ENCODE measurements at regions not wholly inside any gene's neighbourhood (a gene's known extent, or its start where the extent isn't known, plus 50 kb on each side); places are given as distances from the start of the nearest gene placed in this dataset.

GRCh38 chr5:64074533-64074932 lies 91.1 kb upstream of the RNF180 start:
- H3K27ac ChIP-seq: no peak overlapping the region
- intact Hi-C loops (cut with DNase I): no loop called here
- 15 to 17% methylated on average over 2 of the region's 2 CpGs for WGBS, 2 donors
- TF ChIP-seq CTCF (IDR thresholded peaks at IDR 0.05): peak in 6 of 7 experiments; percentile 25 to 40 (median 29)
- TF ChIP-seq POLR2A (IDR thresholded peaks at IDR 0.05): no peak
- DNase-seq (no peak), ATAC-seq (no peak)
- H3K27me3 ChIP-seq: no peaks in the 10 kb centered on the region
- H3K9me3 ChIP-seq: no peaks in the 10 kb centered on the region
- H3K36me3 ChIP-seq (replicated peaks in 1 of 2; ENCODE audit: insufficient read depth in 1 of 2, low read depth in 2 of 2): no peaks in the 10 kb centered on the region
- H3K4me1 ChIP-seq: no peaks in the 10 kb centered on the region
- no peak overlapping the region for H3K4me3 ChIP-seq

GRCh38 chr5:64069486-64069885 lies 96.2 kb upstream of the RNF180 start:
- no peak for ATAC-seq
- H3K27ac ChIP-seq: no peak overlapping the region
- TF ChIP-seq CTCF (IDR thresholded peaks at IDR 0.05): no peak
- no peak for TF ChIP-seq POLR2A (IDR thresholded peaks at IDR 0.05)
- no peaks in the 10 kb centered on the region for H3K27me3 ChIP-seq
- no peak for DNase-seq
- no peaks in the 10 kb centered on the region for H3K4me1 ChIP-seq
- intact Hi-C loops (cut with DNase I): no loop called here
- H3K9me3 ChIP-seq: no peaks in the 10 kb centered on the region
- no peak overlapping the region for H3K4me3 ChIP-seq
- no peaks in the 10 kb centered on the region for H3K36me3 ChIP-seq (replicated peaks in 1 of 2; ENCODE audit: insufficient read depth in 1 of 2, low read depth in 2 of 2)

- TF ChIP-seq CTCF (IDR thresholded peaks at IDR 0.05) (no peak), POLR2A (IDR thresholded peaks at IDR 0.05) (no peak)
- Histone ChIP-seq H3K27ac (no peak overlapping the region), H3K27me3 (no peaks in the 10 kb centered on the region), H3K9me3 (no peaks in the 10 kb centered on the region), H3K4me3 (no peak overlapping the region), H3K4me1 (no peaks in the 10 kb centered on the region), H3K36me3 (replicated peaks in 1 of 2; ENCODE audit: insufficient read depth in 1 of 2, low read depth in 2 of 2) (no peaks in the 10 kb centered on the region)
- intact Hi-C loops (cut with DNase I): no loop called here
- DNase-seq (no peak), ATAC-seq (no peak)
These were observed 88.1 kb upstream of the HTR1A start for GRCh38 chr5:64050296-64050695.

- Histone ChIP-seq H3K9me3 (peaks cover 0 to 5% (median 0%) of the 10 kb centered on the region in 3 donors), H3K27ac (no peak overlapping the region), H3K27me3 (no peaks in the 10 kb centered on the region), H3K36me3 (replicated peaks in 1 of 2; ENCODE audit: insufficient read depth in 1 of 2, low read depth in 2 of 2) (no peaks in the 10 kb centered on the region), H3K4me1 (no peaks in the 10 kb centered on the region), H3K4me3 (no peak overlapping the region)
- intact Hi-C loops (cut with DNase I): no loop called here
- 72 to 90% methylated on average over 3 of the region's 3 CpGs for WGBS, 2 donors
- DNase-seq: no peak
- TF ChIP-seq CTCF (IDR thresholded peaks at IDR 0.05): no peak
- no peak for TF ChIP-seq POLR2A (IDR thresholded peaks at IDR 0.05)
- ATAC-seq: no peak
These were observed 78.2 kb upstream of the HTR1A start for GRCh38 chr5:64040490-64040889.

- no peak overlapping the region for H3K4me3 ChIP-seq
- no peak overlapping the region for H3K27ac ChIP-seq
- ATAC-seq (no peak), DNase-seq (no peak)
- H3K36me3 ChIP-seq (replicated peaks in 1 of 2; ENCODE audit: insufficient read depth in 1 of 2, low read depth in 2 of 2): no peaks in the 10 kb centered on the region
- TF ChIP-seq CTCF (IDR thresholded peaks at IDR 0.05) (no peak), POLR2A (IDR thresholded peaks at IDR 0.05) (no peak)
- no peaks in the 10 kb centered on the region for H3K4me1 ChIP-seq
- no peaks in the 10 kb centered on the region for H3K27me3 ChIP-seq
- no peaks in the 10 kb centered on the region for H3K9me3 ChIP-seq
- 58 to 65% methylated on average over 2 of the region's 2 CpGs for WGBS, 2 donors
- intact Hi-C loops (cut with DNase I): no loop called here
These were observed 64.2 kb upstream of the HTR1A start for GRCh38 chr5:64026493-64026892.

Measured in body of pancreas (tissue), 4 donors.